T-helper 2 cell treated with Interferon-gamma antibody and Interleukin-4, amounts not matched to agents 100 ng/mL and 5 ng/mL, for 36 hours (primary cell): ENCODE measurements at regions not wholly inside any gene's neighbourhood (a gene's known extent, or its start where the extent isn't known, plus 50 kb on each side); places are given as distances from the start of the nearest gene placed in this dataset.

Experiments
- intact Hi-C: fragments of 100-400 bp; cut with micrococcal nuclease; formaldehyde crosslinking; loops from one replicate; pipeline ENCODE4 v1.15.1; 2023

GRCh38 chr17:72592242-72592966 is 471.6 kb downstream of the SOX9 start:
- intact Hi-C loops, result loop anchor here (1.0 to 5.0 kb wide), 2 partner anchors 35 to 640 kb away; a partner anchor contains a TSS

GRCh38 chr17:72592967-72593325 is 472.1 kb downstream of the SOX9 start:
- intact Hi-C loops, result loop anchor here (1.0 to 5.0 kb wide), 2 partner anchors 34 to 639 kb away; a partner anchor contains a TSS

GRCh38 chr17:72594248-72594647 is 473.4 kb downstream of the SOX9 start:
- intact Hi-C loops, result loop anchor here (5.0 kb wide), 1 partner anchor 33 kb away; no protein-coding TSS in a partner anchor
